K562 (cell line): ENCODE measurements at regions not wholly inside any gene's neighbourhood (a gene's known extent, or its start where the extent isn't known, plus 50 kb on each side); places are given as distances from the start of the nearest gene placed in this dataset.

Experiments used
- ETV5 ChIP-seq: sonication (generic); formaldehyde crosslinking; IDR thresholded peaks from 2 replicates; pipeline ENCODE4 v1.4.0; 2020; ENCODE audit warnings: low read depth, mild to moderate bottlenecking, missing genetic modification reagents
- MGA ChIP-seq: fragments of 450-650 bp; IDR thresholded peaks from 2 replicates; pipeline ENCODE4 v1.6.1; 2016; ENCODE audit warnings: mild to moderate bottlenecking, moderate library complexity
- NRF1 ChIP-seq, 2 experiments: fragments of 450-650 bp; IDR thresholded peaks in 1 of 2; conservative IDR thresholded peaks in 1 of 2; 2 replicates each; pipeline ENCODE4 v1.6.1; 2014; ENCODE audit warnings: mild to moderate bottlenecking in 2 of 2
- ZBTB8A ChIP-seq: fragments of 450-650 bp; IDR thresholded peaks from 2 replicates; pipeline ENCODE4 v1.6.1; 2018; ENCODE audit warnings: mild to moderate bottlenecking, moderate library complexity; ENCODE audit not compliant: partially characterized antibody
- TF ChIP-seq, protein P1 (sequence below): IDR thresholded peaks from 2 replicates; pipeline ENCODE4 v1.6.1; 2011; ENCODE audit not compliant: insufficient read length; ENCODE audit errors: extremely low read depth

DNA sequence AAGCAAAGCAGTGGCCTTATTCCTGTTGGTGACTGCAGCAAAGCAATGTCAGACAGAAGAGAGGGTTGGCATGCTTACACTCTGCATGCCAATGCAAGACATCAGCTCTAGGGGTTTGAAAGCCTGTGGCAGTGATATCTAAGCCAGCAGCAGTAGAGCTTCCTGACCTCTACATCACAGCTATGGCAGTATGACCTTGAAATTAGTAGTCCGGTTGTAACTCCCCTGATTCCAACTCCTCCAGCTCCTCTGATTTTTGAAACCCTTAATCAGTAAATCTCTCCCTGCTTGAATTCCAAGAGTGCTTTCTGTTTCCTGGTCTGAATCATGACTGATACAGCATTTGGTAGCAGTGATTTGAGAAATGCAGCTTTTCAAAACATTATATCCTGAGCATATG is 60.0 kb upstream of the LRP1B start (continued):
- TF ChIP-seq MGA = no peak
- TF ChIP-seq NRF1 (conservative IDR thresholded peaks at IDR 0.05 in 1 of 2, IDR thresholded peaks at IDR 0.05 in 1 of 2) = no peak
- TF ChIP-seq, protein P1, sequence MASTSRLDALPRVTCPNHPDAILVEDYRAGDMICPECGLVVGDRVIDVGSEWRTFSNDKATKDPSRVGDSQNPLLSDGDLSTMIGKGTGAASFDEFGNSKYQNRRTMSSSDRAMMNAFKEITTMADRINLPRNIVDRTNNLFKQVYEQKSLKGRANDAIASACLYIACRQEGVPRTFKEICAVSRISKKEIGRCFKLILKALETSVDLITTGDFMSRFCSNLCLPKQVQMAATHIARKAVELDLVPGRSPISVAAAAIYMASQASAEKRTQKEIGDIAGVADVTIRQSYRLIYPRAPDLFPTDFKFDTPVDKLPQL = no peak
- TF ChIP-seq ZBTB8A = no peak
- no peak for TF ChIP-seq ETV5
